MV-4-11 (cell line): ENCODE measurements at regions not wholly inside any gene's neighbourhood (a gene's known extent, or its start where the extent isn't known, plus 50 kb on each side); places are given as distances from the start of the nearest gene placed in this dataset.

Experiments used
- DNase-seq: peaks from one replicate; lab custom pipeline; 2025; lab: John Stamatoyannopoulos, UW

DNA sequence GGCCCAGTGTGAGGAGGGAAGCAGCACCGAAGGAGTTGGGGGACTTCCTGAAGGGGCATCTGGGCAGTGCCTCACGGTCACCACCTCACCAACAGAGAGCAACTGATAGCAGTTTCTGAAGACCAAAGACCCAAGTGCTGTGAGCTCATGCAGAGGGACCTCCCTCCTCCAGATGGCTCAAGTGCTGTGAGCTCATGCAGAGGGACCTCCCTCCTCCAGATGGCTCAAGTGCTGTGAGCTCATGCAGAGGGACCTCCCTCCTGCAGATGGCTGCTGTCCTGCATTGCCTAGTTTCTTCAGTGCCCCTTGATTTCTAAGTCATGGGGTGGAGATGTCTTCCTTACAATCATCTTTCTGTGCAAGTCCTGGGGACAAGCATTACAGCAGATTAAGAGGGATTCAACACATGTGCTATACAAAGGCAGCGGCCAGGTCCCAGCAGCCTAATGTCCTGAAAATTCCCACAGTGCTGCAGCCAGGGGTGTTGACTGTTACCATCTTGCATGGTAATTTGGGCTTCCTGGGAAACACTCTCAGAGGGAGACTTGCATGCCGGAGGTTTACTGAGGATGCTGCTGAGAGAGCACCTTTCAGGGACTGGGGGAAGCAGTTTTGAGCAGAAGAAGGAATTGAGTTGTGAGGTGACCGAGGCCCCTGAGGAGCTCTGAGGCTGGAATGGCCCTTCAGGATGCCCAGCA, 409.3 kb downstream of the GALR1 start:
- no peak for DNase-seq

DNA sequence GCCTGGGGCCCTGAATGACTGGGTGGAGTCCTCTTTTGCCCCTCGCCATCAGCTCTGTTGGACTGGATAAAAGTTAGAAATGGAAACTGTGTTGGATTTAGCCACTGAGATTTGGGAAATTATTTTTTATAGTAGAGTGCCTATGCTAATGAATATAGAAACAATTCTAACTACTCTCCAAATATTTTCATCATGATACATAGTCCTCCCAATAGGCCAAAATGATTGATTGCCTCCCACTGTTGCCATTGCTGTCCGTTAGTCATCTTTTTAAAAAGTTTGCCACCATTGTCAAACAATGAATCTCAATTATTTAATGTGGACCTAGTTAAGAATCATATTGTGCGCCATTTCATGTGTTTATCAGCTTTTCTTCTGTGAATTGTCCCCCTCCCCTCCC, 417.0 kb downstream of the GALR1 start:
- DNase-seq: no peak

DNA sequence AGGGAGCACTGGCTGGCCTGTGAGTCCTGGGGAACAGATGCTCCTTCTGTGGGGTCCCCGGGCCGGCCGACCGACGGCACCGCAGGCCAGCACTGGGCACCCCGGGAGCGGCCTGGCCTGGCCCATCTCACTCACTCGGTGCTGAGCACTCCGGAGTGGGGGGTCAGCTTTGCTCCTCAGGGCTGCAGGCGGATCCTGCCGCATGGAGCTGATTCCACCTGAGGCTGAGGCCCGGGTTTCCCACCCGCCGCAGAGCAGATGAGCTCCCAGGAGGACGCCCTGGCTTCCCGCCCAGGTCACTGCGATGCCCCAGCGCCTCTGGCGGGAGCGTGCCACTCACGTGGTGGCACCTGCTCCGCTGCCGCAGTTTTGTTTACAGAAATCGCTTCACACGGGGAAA, 418.6 kb downstream of the GALR1 start:
- DNase-seq: no peak

DNA sequence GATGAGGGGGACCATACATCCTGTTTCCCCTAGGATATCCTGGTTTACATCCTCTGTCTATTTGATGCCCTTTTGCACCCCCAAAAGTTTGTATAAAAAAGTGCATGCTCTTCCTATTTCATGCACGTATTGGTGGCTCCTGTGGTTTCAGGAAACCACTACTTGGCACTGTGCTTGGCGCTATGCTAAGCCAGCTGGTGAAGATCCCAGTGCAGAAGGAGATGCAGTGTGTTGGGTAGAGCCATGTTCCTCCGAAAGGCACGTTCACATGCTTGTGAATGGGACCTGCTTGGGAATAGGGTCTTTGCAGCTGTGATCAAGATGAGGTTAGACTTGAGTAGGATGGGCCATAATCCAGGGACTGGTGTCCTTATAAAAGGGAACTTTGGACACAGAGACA, 419.7 kb downstream of the GALR1 start:
- DNase-seq: no peak

DNA sequence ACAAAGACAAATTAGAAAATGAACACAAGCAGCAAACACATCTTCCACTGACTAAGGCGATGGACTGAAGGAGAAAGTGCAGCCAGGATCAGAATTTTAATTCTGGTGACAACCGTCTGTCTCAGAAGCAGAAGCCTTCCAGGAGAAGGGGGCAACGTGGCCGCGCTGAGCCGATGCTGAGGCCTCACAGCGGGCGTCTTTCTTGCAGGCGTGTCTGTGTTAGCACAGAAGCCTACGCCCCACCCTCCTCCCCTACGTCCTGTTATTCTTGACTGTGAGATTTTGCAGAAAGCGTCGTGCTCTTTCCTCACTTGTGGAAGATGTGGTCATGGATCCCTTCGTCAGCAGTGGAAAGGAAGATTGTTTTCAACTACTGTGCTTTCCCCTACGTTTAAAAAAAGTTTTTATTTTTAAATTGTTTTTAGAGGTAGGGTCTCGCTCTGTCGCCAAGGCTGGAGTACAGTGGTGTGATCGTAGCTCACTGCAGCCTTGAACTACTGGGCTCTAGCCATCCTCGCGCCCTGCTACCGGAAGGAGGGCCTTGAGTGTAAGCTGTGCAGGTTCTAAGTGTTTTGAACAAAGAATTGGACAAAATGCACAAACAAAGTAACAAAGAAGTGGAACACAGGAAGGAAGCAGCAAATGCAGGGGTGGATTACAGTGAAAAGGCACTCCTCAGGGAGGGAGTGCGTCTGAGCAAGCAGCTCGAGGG, 422.0 kb downstream of the GALR1 start:
- DNase-seq: no peak

DNA sequence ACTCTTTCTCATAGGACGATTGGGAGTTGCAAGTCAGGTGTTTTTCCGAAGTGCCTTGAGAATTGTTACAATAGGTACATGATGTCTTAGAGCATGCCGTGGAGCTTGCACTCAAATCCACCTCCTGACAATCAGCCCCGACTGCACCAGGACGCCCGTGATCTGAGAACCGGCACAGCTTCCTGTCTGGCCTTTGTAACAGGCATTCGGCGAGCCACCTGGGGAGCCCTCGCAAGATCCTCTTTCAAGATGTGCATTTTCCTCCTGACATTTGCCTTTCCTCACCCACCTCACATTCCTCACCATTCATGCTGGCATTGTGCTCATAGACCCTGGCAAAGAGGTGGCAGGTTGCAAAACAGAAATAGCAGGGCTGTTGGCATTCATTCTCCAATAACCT, 427.3 kb downstream of the GALR1 start:
- no peak for DNase-seq

DNA sequence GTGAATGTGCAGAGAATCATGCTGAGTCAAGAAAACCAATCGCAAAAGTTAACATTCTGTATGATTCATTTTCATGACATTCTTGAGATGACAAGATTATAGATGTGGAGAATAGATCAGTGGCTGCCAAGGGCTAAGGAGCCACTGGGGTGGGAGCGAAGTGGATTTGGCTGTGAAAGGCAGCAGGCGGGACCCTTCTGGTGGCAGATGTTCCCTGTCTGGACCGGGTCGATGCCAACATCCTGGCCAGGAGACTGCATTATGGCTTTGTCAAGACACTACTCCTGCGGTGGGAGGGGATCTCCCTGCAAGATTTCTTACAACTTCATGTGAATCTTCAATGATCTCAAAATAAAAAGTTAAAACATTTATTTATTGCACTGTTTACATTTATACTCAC, 427.9 kb downstream of the GALR1 start:
- no peak for DNase-seq

DNA sequence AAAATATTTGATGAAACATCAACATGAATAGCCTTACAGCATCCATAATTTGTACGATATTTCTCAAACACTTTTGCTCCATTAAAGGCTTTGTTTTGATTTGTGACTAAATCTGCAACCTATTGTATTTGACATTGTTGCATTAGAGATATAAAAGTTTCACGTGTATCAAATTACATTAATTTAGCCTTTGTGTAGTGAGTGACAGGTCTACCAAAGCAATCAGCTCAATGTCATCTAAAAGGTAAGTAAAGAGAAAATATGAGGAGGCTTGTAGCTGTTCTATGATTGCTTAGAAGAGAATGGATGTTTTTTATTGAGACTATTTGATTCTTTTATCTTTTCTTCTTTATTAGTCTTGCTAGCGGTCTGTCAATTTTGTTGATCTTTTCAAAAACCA, 430.2 kb downstream of the GALR1 start:
- no peak for DNase-seq

DNA sequence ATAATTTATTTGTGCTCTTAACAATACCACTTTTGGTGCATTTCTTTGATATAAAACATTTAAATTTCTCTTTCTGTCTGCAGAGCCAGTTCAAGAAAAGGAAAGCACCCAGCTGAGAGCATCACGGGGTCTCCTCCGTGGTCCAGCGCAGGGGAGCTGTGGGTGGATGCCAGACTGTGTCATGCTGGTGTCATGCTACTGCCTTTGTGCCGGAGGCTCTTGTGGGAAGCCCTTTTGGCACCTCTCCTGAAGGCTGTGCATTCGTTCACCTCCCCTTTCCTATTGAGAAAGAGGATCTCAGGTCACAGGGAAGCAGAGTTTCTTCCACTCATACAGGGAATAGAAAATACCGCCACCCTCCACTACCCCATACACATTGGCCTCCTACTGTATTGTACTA, 450.4 kb downstream of the GALR1 start:
- DNase-seq: no peak

DNA sequence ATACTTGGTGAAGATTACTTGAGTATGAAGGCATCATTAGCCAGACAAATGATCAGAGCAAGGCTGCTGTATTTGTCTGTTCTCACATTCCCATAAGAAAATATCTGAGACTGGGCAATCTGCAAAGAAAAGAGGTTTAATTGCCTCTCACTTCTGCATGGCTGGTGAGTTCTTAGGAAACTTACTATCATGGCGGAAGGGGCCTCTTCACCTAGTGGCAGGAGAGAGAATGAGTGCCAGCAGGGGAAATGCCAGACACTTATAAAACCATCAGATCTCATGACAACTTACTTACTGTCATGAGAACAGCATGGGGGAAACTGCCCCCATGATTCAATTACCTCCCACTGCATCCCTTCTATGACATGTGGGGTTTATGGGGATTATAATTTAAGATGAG, 452.3 kb downstream of the GALR1 start:
- no peak for DNase-seq

DNA sequence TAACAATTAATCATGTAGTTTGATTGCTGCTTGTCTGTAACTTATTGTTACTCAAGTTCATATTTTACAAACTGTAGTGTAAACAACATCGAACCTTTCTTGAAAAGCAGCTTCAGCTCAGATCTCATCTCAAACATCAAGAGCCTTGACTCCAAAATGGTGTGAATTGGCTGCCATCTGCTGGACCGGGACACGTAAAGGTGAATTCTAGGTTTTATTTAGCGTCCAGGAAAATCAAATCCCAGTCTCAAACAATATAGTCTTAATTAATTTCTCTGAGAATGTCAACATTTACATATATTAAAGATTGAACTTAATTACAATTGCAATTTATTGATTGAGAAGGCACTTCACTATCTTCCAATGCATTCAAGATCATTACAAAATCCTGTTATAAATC, 453.0 kb downstream of the GALR1 start:
- DNase-seq: no peak

DNA sequence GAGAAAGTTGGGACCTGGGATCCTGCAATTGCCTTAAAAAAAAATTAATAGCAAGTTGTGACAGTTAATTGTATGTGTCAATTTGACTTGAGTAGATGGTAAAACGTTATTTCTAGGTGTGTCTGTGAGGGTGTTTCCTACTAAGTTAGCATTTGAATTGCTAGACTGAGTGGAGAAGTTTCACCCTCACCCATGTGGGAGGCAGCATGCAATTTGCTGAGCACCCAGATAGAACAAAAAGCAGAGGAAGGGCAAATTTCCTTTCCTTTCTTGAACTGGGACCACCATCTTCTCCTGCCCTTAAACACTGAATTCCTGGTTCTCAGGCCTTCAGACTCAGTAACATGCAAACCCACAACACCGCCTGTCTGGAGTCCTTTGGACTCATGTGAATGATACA, 455.7 kb downstream of the GALR1 start:
- no peak for DNase-seq

DNA sequence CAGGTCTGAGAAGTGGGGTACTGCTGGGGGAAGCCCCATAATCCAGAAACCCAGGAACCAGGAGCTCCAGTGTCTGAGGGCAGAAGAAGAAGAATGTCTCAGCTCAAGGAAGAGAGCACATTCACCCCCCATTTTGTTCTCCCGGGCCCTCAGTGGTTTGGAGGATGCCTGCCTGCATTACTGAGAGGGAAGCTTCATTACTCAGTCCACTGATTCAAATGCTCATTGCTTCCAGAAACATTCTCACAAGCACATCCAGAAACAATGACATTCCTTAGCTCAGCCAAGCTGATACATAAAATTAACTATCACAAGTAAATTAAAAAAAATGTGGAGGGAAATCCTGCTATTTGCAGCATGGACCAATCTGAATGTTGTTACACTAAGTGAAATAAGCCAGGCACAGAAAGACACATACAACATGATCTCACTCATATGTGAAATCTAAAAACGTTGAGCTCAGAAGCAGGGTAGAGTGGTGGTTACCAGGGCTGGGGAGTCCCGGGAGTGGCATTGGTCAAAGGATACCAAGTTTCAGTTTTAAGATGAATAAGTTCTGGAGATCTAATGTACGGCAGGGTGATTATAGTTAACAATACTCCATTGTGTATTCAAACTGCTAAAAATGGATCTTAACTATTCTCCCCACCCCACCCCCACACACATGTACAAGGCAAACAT, 459.3 kb downstream of the GALR1 start:
- no peak for DNase-seq

DNA sequence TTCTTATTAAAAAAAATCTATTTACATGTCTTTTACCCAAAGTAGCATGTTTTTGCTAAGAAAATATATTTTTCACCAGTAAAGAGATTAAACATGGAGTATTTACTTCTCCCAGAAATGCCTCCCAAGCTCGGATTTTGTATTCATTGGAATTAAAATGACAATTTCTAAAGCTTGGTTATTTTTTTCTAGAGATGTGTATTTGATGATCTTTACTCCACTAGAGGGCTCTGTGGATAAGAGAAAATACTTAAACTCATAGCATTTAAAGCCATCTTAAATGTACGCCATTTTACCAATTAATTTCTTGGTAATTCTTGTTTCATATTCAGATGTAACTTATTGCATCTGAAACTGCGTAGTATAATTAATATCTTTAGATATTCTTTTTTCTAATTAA, 461.4 kb downstream of the GALR1 start:
- DNase-seq: no peak

DNA sequence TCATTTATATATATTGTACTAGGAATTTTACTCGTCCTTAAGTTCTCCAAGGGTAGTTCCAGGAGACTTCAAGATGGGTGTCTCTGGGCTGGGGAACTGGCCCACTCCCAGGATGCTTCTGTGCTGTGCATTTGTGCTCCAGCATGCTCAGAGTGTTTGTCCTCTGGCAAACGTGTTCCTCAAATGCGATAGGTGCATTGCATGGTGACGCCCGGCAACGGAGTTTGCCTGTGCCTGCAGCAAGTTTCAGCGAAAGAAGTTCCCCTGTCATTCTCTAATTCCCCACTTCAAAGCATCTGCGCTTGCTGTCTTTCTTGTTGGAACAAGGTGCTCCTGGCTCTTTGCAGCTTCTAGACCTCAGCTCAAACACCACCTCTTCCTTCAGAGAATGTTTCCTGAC, 465.1 kb downstream of the GALR1 start:
- no peak for DNase-seq

DNA sequence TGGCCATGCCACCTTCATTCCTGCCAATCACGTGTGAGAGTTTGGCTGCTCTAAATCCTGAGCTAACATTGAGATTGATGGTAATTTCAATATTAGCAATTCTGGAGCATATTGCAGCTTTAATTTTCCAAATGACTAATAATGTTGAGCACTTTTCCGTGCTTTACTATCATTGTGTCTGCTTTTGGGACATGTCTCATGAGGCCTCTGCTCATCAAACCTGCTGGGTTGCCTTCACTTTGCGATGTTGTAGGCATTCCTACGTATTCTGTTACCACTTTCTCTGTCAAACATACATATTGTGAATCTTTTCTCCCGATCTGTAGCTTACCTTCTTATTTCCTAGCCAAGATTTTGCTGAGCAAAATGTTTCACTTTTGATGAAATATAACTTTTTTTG, 466.6 kb downstream of the GALR1 start:
- DNase-seq: no peak

DNA sequence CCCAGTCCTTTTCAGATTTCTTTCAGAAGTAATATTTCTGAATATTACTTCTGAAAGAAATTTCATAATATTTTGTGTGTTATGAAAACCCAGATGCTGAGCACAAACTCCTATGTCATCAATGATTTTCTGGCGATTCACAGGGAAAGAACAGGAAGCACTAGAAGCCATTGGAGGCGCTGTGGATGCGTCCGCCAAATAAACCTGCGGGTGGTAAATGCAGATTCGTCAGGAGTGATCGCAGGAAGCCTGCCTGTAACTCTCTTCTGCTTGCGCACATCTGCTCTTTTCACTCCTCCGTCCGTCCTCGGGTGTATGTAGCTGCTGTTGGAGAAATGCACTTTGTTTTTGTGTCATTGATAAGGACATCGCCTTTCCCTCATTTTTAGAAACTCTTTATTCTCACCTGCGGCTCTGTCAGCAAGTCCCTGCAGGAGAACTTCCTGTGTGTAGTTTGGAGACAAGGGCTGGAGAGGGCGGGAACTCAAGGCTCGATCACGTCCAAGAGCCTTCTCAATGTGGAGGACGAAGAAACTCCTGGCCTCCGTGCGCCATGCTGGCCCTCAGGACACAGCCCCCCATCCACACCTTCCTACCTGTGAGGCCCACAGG, 483.8 kb downstream of the GALR1 start:
- no peak for DNase-seq

DNA sequence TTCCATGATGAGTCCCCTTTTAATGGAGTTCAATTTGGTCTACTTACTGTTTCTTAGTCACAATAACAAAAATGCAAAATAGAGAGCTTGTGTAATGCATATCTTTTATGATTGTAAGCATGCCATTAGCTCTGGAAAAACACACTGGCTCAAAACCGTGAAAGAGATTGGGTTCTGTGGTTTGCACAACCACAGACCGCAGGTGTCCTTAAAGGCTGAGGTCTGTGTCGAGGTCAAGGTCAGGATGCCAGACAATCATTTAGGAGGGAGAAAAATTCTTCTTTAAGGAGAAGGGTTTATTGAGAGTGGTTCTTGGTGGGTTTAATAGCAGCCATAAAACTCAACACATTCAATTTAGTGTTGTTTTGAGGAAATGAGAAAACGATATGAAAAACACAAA, 487.2 kb downstream of the GALR1 start:
- DNase-seq: no peak

DNA sequence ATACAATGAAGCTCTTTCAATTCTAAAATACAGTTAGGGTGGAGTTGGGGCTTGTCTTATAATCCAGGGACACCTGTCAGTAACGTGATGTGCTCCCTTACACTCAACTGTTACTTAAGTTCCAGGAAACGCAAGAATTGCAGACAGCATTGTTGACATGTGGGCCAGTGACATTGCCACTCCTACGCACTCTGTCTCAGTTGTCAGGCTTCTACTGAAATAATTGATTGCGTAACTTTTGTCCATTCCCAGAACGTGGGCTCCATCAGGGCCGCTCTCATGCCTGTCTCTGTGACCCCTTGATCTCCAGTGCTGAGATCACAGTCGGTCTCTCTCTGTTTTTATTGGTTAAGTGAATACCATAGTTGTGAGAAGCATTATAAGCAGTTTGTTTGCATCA, 487.8 kb downstream of the GALR1 start:
- DNase-seq: peak; percentile 25

DNA sequence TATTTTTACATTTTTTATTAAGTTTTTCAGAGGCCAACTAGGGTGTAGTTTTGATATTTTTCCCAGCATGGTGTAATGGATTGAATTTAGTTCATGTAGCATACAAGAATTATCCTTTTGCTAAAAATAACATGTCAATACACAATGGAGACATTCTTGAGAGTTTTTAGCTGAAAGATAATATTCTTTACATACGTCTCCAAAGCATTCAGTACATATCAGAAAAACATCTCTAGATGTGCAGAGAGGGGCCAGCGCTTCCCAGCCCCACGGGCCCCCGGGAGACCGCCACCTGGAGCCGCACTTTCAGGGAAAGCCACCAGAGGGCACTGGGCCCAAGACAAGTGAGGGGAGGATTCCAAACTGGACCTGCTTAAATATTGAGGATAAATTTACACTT, 499.4 kb downstream of the GALR1 start:
- DNase-seq: no peak

DNA sequence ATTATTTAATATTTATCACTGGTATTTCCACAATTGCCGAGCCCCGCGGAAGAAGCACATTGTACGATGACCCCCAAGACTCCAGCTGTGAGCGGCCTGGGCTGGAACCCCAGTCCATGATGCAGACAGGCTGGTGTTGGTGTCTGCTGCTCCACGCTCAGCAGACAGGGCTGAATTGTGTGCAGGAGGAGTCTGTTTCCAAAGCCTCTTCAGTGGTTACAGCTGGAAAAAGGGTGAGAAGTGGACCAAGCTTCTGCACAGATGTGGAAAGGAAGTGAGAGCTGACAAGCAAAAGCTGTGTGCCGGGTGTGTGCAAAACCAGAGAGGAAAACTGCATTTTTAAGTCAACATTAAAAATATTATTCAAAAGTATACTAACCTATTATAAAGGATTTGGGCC, 500.4 kb downstream of the GALR1 start:
- DNase-seq: no peak

DNA sequence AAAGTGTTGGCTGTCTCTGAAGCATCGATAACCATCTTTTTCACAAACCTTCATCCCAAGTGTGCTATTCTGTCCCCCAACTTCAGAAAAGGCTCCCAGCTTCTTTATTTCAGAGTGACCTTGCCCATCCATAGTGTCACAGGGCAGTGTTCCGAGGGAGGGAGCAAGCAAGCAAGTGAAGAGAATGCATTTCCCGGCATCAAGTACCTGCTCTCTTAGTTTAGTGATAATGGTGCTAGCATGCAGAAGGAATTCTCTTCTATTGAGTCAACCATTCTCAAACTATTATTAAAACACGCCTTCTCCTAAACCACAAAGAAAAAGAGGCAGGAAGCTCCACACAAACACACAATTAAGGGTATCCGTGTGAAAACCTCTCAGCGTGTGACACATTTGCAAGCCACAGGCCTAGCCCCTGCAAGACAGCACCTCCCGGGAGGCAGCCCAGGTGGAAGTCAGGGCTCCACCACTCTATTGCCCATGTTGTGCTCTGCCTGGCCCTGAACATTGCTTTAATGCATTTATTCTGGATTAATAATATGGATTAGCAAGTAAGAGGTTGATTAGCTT, 504.9 kb downstream of the GALR1 start:
- no peak for DNase-seq

DNA sequence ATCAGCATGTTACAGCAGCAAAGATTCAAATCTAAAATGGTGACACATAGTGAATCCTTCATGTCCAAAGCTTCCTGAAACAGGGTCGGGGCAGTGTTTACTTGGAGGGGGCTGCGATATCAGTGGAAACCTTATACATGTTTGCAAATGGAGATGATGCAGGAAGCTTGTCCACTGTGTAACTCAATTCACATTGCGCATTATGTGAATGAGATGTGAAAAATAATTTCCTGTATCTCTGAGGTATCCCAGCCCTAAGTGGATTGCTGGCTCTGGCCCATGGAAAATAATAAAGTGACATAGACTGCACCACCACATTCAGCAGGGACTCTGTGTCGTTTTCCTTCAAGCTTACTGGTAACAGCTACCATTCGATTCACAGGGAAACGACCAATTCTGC, 505.5 kb downstream of the GALR1 start:
- DNase-seq: no peak
